Peyer's patch (tissue), 4 donors: ENCODE measurements at regions not wholly inside any gene's neighbourhood (a gene's known extent, or its start where the extent isn't known, plus 50 kb on each side); places are given as distances from the start of the nearest gene placed in this dataset.

Experiments used
- DNase-seq, 3 donors: peaks; one replicate each; pipeline ENCODE4 v3.0.0-alpha.2; 2017 to 2019
- H3K27ac ChIP-seq, 4 donors: fragments of 200-600 bp; sonication (generic); one replicate each; pipeline ENCODE4 v1.5.1; 2016 to 2019
- H3K27me3 ChIP-seq, 2 donors: fragments of 200-600 bp; sonication (generic); one replicate each; pipeline ENCODE4 v1.5.1; 2019
- H3K36me3 ChIP-seq, 3 donors: fragments of 200-600 bp; sonication (generic); one replicate each; pipeline ENCODE4 v1.5.1; 2016 to 2019
- H3K4me1 ChIP-seq, 4 donors: fragments of 200-600 bp; sonication (generic); one replicate each; pipeline ENCODE4 v1.5.1; 2016 to 2019
- H3K4me3 ChIP-seq, 4 donors: fragments of 200-600 bp; sonication (generic); 1 replicate in 3 of 4; 2 replicates in 1 of 4; pipeline ENCODE4 v1.5.1; 2016 to 2019; ENCODE audit warnings: mild to moderate bottlenecking in 1 of 4
- H3K9me3 ChIP-seq, 4 donors: fragments of 200-600 bp; sonication (generic); one replicate each; pipeline ENCODE4 v1.5.1; 2016 to 2019; ENCODE audit warnings: mild to moderate bottlenecking in 1 of 4
- CTCF ChIP-seq, 6 experiments: fragments of 450-650 bp in 4 of 6; fragments of 200-600 bp in 2 of 6; sonication (generic) in 1 of 6; IDR thresholded peaks; one replicate each; pipeline ENCODE4 v1.5.1; 2017 to 2019; ENCODE audit warnings: antibody characterized with exemption in 6 of 6, mild to moderate bottlenecking in 3 of 6, moderate library complexity in 1 of 6
- POLR2A ChIP-seq, 2 donors: fragments of 450-650 bp; IDR thresholded peaks; one replicate each; pipeline ENCODE4 v1.5.1; 2017; ENCODE audit warnings: antibody characterized with exemption in 2 of 2, mild to moderate bottlenecking in 2 of 2, moderate library complexity in 2 of 2

GRCh38 chr12:91920276-91920675 lies 225.4 kb downstream of the BTG1 start:
- Histone ChIP-seq H3K27me3 (no peaks in the 10 kb centered on the region), H3K36me3 (no peaks in the 10 kb centered on the region), H3K4me3 (no peak overlapping the region), H3K27ac (no peak overlapping the region), H3K4me1 (no peaks in the 10 kb centered on the region), H3K9me3 (no peaks in the 10 kb centered on the region)
- no peak for TF ChIP-seq CTCF (IDR thresholded peaks at IDR 0.05)
- TF ChIP-seq POLR2A (IDR thresholded peaks at IDR 0.05), result no peak
- DNase-seq, result no peak

GRCh38 chr12:91918431-91918830 lies 227.2 kb downstream of the BTG1 start:
- TF ChIP-seq POLR2A (IDR thresholded peaks at IDR 0.05), result no peak
- no peak for TF ChIP-seq CTCF (IDR thresholded peaks at IDR 0.05)
- no peaks in the 10 kb centered on the region for H3K9me3 ChIP-seq
- no peaks in the 10 kb centered on the region for H3K27me3 ChIP-seq
- DNase-seq, result no peak
- no peaks in the 10 kb centered on the region for H3K36me3 ChIP-seq
- no peak overlapping the region for H3K4me3 ChIP-seq
- H3K27ac ChIP-seq, result no peak overlapping the region
- H3K4me1 ChIP-seq, result no peaks in the 10 kb centered on the region

- Histone ChIP-seq H3K27me3 (no peaks in the 10 kb centered on the region), H3K36me3 (no peaks in the 10 kb centered on the region), H3K9me3 (no peaks in the 10 kb centered on the region), H3K27ac (no peak overlapping the region), H3K4me1 (no peaks in the 10 kb centered on the region), H3K4me3 (no peak overlapping the region)
- no peak for DNase-seq
- no peak for TF ChIP-seq POLR2A (IDR thresholded peaks at IDR 0.05)
- no peak for TF ChIP-seq CTCF (IDR thresholded peaks at IDR 0.05)
Observed at GRCh38 chr12:91914701-91915100, 230.9 kb downstream of the BTG1 start.

- H3K9me3 ChIP-seq, result no peaks in the 10 kb centered on the region
- H3K4me3 ChIP-seq, result no peak overlapping the region
- H3K27ac ChIP-seq, result no peak overlapping the region
- TF ChIP-seq CTCF (IDR thresholded peaks at IDR 0.05) (no peak), POLR2A (IDR thresholded peaks at IDR 0.05) (no peak)
- H3K4me1 ChIP-seq, result no peaks in the 10 kb centered on the region
- no peaks in the 10 kb centered on the region for H3K36me3 ChIP-seq
- no peak for DNase-seq
- H3K27me3 ChIP-seq, result no peaks in the 10 kb centered on the region
Observed at GRCh38 chr12:91913651-91914050, 232.0 kb downstream of the BTG1 start.

GRCh38 chr12:91913124-91913523 lies 232.5 kb downstream of the BTG1 start:
- H3K36me3 ChIP-seq, result no peaks in the 10 kb centered on the region
- DNase-seq, result no peak
- H3K4me3 ChIP-seq, result no peak overlapping the region
- no peaks in the 10 kb centered on the region for H3K27me3 ChIP-seq
- H3K4me1 ChIP-seq, result no peaks in the 10 kb centered on the region
- no peak overlapping the region for H3K27ac ChIP-seq
- H3K9me3 ChIP-seq, result no peaks in the 10 kb centered on the region
- no peak for TF ChIP-seq POLR2A (IDR thresholded peaks at IDR 0.05)
- no peak for TF ChIP-seq CTCF (IDR thresholded peaks at IDR 0.05)

GRCh38 chr12:91912178-91912577 lies 233.5 kb downstream of the BTG1 start:
- no peak for DNase-seq
- Histone ChIP-seq H3K27ac (no peak overlapping the region), H3K4me3 (no peak overlapping the region), H3K27me3 (no peaks in the 10 kb centered on the region), H3K9me3 (no peaks in the 10 kb centered on the region), H3K36me3 (no peaks in the 10 kb centered on the region), H3K4me1 (no peaks in the 10 kb centered on the region)
- TF ChIP-seq POLR2A (IDR thresholded peaks at IDR 0.05) (no peak), CTCF (IDR thresholded peaks at IDR 0.05) (no peak)
